OCI-LY3 (cell line): ENCODE measurements at regions not wholly inside any gene's neighbourhood (a gene's known extent, or its start where the extent isn't known, plus 50 kb on each side); places are given as distances from the start of the nearest gene placed in this dataset.

Experiments
- H2AFZ ChIP-seq: fragments of 200-600, 300-600 bp; shearing (Covaris generic); 2 replicates; pipeline ENCODE4 v1.6.0; 2014; ENCODE audit warnings: antibody characterized with exemption, low read depth, low read length
- H3K27ac ChIP-seq: fragments of 200-600, 300-600 bp; sonication (generic); 2 replicates; pipeline ENCODE4 v1.5.1; 2014; ENCODE audit warnings: mild to moderate bottlenecking, low read length, moderate library complexity, mixed read lengths
- H3K27me3 ChIP-seq: fragments of 200-600, 300-600 bp; sonication (generic); 2 replicates; pipeline ENCODE4 v1.6.1; 2014; ENCODE audit warnings: low read depth, low read length, mixed read lengths
- H3K36me3 ChIP-seq: fragments of 200-600, 300-600 bp; sonication (generic); replicated peaks from 2 replicates; pipeline ENCODE3; 2014; ENCODE audit warnings: low read depth, low read length, mixed read lengths
- H3K4me1 ChIP-seq: fragments of 300-600, 200-600 bp; sonication (generic); 2 replicates; pipeline ENCODE4 v1.6.1; 2014; ENCODE audit warnings: low read length, mixed read lengths
- H3K4me2 ChIP-seq: fragments of 200-600, 300-600 bp; sonication (generic); 2 replicates; pipeline ENCODE4 v1.6.1; 2014; ENCODE audit warnings: low read length, mixed read lengths
- H3K4me3 ChIP-seq: fragments of 300-600, 200-600 bp; sonication (generic); 2 replicates; pipeline ENCODE4 v1.5.1; 2014; ENCODE audit warnings: antibody characterized with exemption, mild to moderate bottlenecking, low read length, moderate library complexity
- H3K79me2 ChIP-seq: fragments of 300-600, 200-600 bp; shearing (Covaris generic); 2 replicates; pipeline ENCODE4 v1.6.1; 2014; ENCODE audit warnings: mild to moderate bottlenecking, low read length, mixed read lengths
- H3K9ac ChIP-seq: fragments of 300-600, 200-600 bp; shearing (Covaris generic); 2 replicates; pipeline ENCODE4 v1.6.0; 2014; ENCODE audit warnings: mild to moderate bottlenecking, low read length, moderate library complexity
- H3K9me3 ChIP-seq: fragments of 200-600, 300-600 bp; shearing (Covaris generic); 2 replicates; pipeline ENCODE4 v1.6.1; 2014; ENCODE audit warnings: low read length, mixed read lengths; ENCODE audit not compliant: insufficient read depth
- H4K20me1 ChIP-seq: fragments of 200-600, 300-600 bp; sonication (generic); 2 replicates; pipeline ENCODE4 v1.6.1; 2016; ENCODE audit warnings: low read length, mixed read lengths; ENCODE audit not compliant: insufficient read depth
- CTCF ChIP-seq: fragments of 200-600, 300-600 bp; sonication (generic); IDR thresholded peaks from 2 replicates; pipeline ENCODE4 v1.5.1; 2014; ENCODE audit warnings: antibody characterized with exemption, low read length, low read depth
- EZH2phosphoT487 ChIP-seq: fragments of 200-600 bp; shearing (Covaris generic); IDR thresholded peaks from 2 replicates; pipeline ENCODE4 v1.6.1; 2018; ENCODE audit warnings: antibody characterized with exemption, mixed run types, low read depth

GRCh38 chr2:84251651-84252302 lies 207.3 kb downstream of the SUCLG1 start:
- Histone ChIP-seq H3K9ac (no peak overlapping the region), H3K36me3 (no peaks in the 10 kb centered on the region), H3K4me2 (no peak overlapping the region), H3K79me2 (no peaks in the 10 kb centered on the region), H4K20me1 (no peaks in the 10 kb centered on the region), H3K4me3 (no peak overlapping the region), H3K4me1 (no peaks in the 10 kb centered on the region), H2AFZ (0 out of 2 replicates have a peak overlapping the region, but pooled peaks have one; percentile 23), H3K9me3 (no peaks in the 10 kb centered on the region), H3K27ac (no peak overlapping the region), H3K27me3 (no peaks in the 10 kb centered on the region)
- TF ChIP-seq CTCF = no peak
- TF ChIP-seq EZH2phosphoT487 = no peak

- no peak overlapping the region for H3K4me3 ChIP-seq
- TF ChIP-seq CTCF (no peak), EZH2phosphoT487 (no peak)
- H2AFZ ChIP-seq = no peak overlapping the region
- no peaks in the 10 kb centered on the region for H3K36me3 ChIP-seq
- no peaks in the 10 kb centered on the region for H3K9me3 ChIP-seq
- no peaks in the 10 kb centered on the region for H3K79me2 ChIP-seq
- H3K9ac ChIP-seq = no peak overlapping the region
- H3K4me2 ChIP-seq = no peak overlapping the region
- H3K4me1 ChIP-seq = no peaks in the 10 kb centered on the region
- H3K27me3 ChIP-seq = no peaks in the 10 kb centered on the region
- H3K27ac ChIP-seq = no peak overlapping the region
- no peaks in the 10 kb centered on the region for H4K20me1 ChIP-seq
These were observed 209.9 kb downstream of the SUCLG1 start for GRCh38 chr2:84249140-84249539.

- Histone ChIP-seq H3K27ac (no peak overlapping the region), H3K4me3 (no peak overlapping the region), H3K4me2 (no peak overlapping the region), H2AFZ (no peak overlapping the region), H3K9me3 (no peaks in the 10 kb centered on the region), H3K9ac (no peak overlapping the region), H3K36me3 (no peaks in the 10 kb centered on the region), H4K20me1 (no peaks in the 10 kb centered on the region), H3K79me2 (no peaks in the 10 kb centered on the region), H3K27me3 (no peaks in the 10 kb centered on the region), H3K4me1 (no peaks in the 10 kb centered on the region)
- no peak for TF ChIP-seq EZH2phosphoT487
- TF ChIP-seq CTCF = no peak
These were observed 211.5 kb downstream of the SUCLG1 start for GRCh38 chr2:84247532-84247931.

- Histone ChIP-seq H3K4me3 (no peak overlapping the region), H3K36me3 (no peaks in the 10 kb centered on the region), H3K4me1 (no peaks in the 10 kb centered on the region), H3K27ac (no peak overlapping the region), H3K9ac (no peak overlapping the region), H3K9me3 (no peaks in the 10 kb centered on the region), H4K20me1 (no peaks in the 10 kb centered on the region), H3K27me3 (no peaks in the 10 kb centered on the region), H2AFZ (no peak overlapping the region), H3K4me2 (no peak overlapping the region), H3K79me2 (no peaks in the 10 kb centered on the region)
- TF ChIP-seq EZH2phosphoT487 = no peak
- no peak for TF ChIP-seq CTCF
These were observed 215.0 kb downstream of the SUCLG1 start for GRCh38 chr2:84243788-84244733.
